ENCODE measurements at regions not wholly inside any gene's neighbourhood (a gene's known extent, or its start where the extent isn't known, plus 50 kb on each side); places are given as distances from the start of the nearest gene placed in this dataset.

GRCh38 chr5:2442496-2443354 lies 308.8 kb downstream of the IRX2 start:
- no peaks in the 10 kb centered on the region for H4K20me1 ChIP-seq (ENCODE audit: insufficient read depth, low read length)
- no peaks in the 10 kb centered on the region for H3K27me3 ChIP-seq (ENCODE audit: low read depth, low read length)
- no peaks in the 10 kb centered on the region for H3K4me1 ChIP-seq (ENCODE audit: low read length)
- TF ChIP-seq CTCF (IDR thresholded peaks at IDR 0.05; ENCODE audit: low read depth, low read length) (no peak), EZH2phosphoT487 (IDR thresholded peaks at IDR 0.05; ENCODE audit: low read depth) (no peak)
- H3K79me2 ChIP-seq (ENCODE audit: low read length): no peaks in the 10 kb centered on the region
- no peaks in the 10 kb centered on the region for H3K36me3 ChIP-seq (replicated peaks; ENCODE audit: low read depth, low read length)
- H3K4me2 ChIP-seq (ENCODE audit: low read length): no peak overlapping the region
- H3K9ac ChIP-seq (ENCODE audit: low read length): no peak overlapping the region
- no peaks in the 10 kb centered on the region for H3K9me3 ChIP-seq (ENCODE audit: insufficient read depth, low read length)
- H3K4me3 ChIP-seq (ENCODE audit: low read length): no peak overlapping the region
- no peak overlapping the region for H3K27ac ChIP-seq (ENCODE audit: low read length)
- H2AFZ ChIP-seq (ENCODE audit: low read depth, low read length): no peak overlapping the region

GRCh38 chr5:2441495-2442180 lies 309.8 kb downstream of the IRX2 start:
- Histone ChIP-seq H3K27me3 (ENCODE audit: low read depth, low read length) (no peaks in the 10 kb centered on the region), H3K9me3 (ENCODE audit: insufficient read depth, low read length) (no peaks in the 10 kb centered on the region), H3K79me2 (ENCODE audit: low read length) (no peaks in the 10 kb centered on the region), H3K36me3 (replicated peaks; ENCODE audit: low read depth, low read length) (no peaks in the 10 kb centered on the region), H4K20me1 (ENCODE audit: insufficient read depth, low read length) (no peaks in the 10 kb centered on the region), H3K4me1 (ENCODE audit: low read length) (no peaks in the 10 kb centered on the region), H3K9ac (ENCODE audit: low read length) (no peak overlapping the region), H2AFZ (ENCODE audit: low read depth, low read length) (no peak overlapping the region), H3K4me3 (ENCODE audit: low read length) (no peak overlapping the region), H3K4me2 (ENCODE audit: low read length) (no peak overlapping the region), H3K27ac (ENCODE audit: low read length) (no peak overlapping the region)
- no peak for TF ChIP-seq CTCF (IDR thresholded peaks at IDR 0.05; ENCODE audit: low read depth, low read length)
- TF ChIP-seq EZH2phosphoT487 (IDR thresholded peaks at IDR 0.05; ENCODE audit: low read depth): no peak

DNA sequence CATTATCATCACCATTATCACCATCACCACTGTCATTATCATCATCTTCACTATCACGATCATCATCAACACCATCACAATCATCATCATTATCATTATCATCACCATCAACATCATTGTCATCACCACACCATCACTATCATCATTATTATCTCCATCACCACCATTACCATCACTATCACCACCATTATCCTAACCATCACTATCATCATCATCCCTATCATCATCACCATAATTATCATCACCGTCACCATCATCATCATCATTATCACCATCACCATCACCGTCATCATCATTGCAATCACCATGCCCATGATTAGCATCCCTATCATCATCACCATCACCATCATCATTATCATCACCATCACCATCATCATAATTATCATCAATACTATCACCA lies 311.9 kb downstream of the IRX2 start:
- Histone ChIP-seq H3K4me3 (ENCODE audit: low read length) (no peak overlapping the region), H4K20me1 (ENCODE audit: insufficient read depth, low read length) (no peaks in the 10 kb centered on the region), H3K27me3 (ENCODE audit: low read depth, low read length) (no peaks in the 10 kb centered on the region), H2AFZ (ENCODE audit: low read depth, low read length) (no peak overlapping the region), H3K9me3 (ENCODE audit: insufficient read depth, low read length) (no peaks in the 10 kb centered on the region), H3K9ac (ENCODE audit: low read length) (no peak overlapping the region), H3K79me2 (ENCODE audit: low read length) (no peaks in the 10 kb centered on the region), H3K4me2 (ENCODE audit: low read length) (no peak overlapping the region), H3K36me3 (replicated peaks; ENCODE audit: low read depth, low read length) (no peaks in the 10 kb centered on the region), H3K4me1 (ENCODE audit: low read length) (no peaks in the 10 kb centered on the region), H3K27ac (ENCODE audit: low read length) (no peak overlapping the region)
- TF ChIP-seq EZH2phosphoT487 (IDR thresholded peaks at IDR 0.05; ENCODE audit: low read depth) (no peak), CTCF (IDR thresholded peaks at IDR 0.05; ENCODE audit: low read depth, low read length) (no peak)

DNA sequence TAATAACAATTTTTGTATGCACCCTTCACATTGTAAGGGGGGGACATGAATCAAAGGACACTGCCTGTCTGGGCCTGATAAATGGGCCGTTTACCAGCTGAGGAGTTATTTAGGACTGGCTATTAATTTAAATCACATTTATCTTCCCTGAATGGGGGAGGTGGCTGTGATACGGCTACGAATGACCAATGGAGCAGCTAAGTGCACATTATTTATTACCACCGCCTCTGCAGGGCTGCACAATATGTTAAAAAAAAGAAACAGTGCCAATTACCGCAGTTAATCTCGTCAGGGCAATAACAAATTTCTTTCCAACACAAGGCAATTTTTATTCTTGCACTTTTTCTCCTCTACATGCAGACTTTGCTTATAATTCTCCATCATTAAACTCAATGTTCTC lies 318.4 kb downstream of the IRX2 start:
- H3K9me3 ChIP-seq (ENCODE audit: insufficient read depth, low read length): no peaks in the 10 kb centered on the region

More for the DNA sequence above, 318.4 kb downstream of the IRX2 start:
- no peak overlapping the region for H3K4me2 ChIP-seq (ENCODE audit: low read length)
- no peaks in the 10 kb centered on the region for H3K27me3 ChIP-seq (ENCODE audit: low read depth, low read length)
- H3K4me1 ChIP-seq (ENCODE audit: low read length): no peaks in the 10 kb centered on the region
- H4K20me1 ChIP-seq (ENCODE audit: insufficient read depth, low read length): no peaks in the 10 kb centered on the region
- no peak overlapping the region for H2AFZ ChIP-seq (ENCODE audit: low read depth, low read length)
- H3K9ac ChIP-seq (ENCODE audit: low read length): no peak overlapping the region
- no peak overlapping the region for H3K27ac ChIP-seq (ENCODE audit: low read length)
- H3K36me3 ChIP-seq (replicated peaks; ENCODE audit: low read depth, low read length): no peaks in the 10 kb centered on the region
- TF ChIP-seq CTCF (IDR thresholded peaks at IDR 0.05; ENCODE audit: low read depth, low read length) (no peak), EZH2phosphoT487 (IDR thresholded peaks at IDR 0.05; ENCODE audit: low read depth) (no peak)
- H3K79me2 ChIP-seq (ENCODE audit: low read length): no peaks in the 10 kb centered on the region
- no peak overlapping the region for H3K4me3 ChIP-seq (ENCODE audit: low read length)

Measured in OCI-LY3 (cell line).